ENCODE measurements at regions not wholly inside any gene's neighbourhood (a gene's known extent, or its start where the extent isn't known, plus 50 kb on each side); places are given as distances from the start of the nearest gene placed in this dataset.

GRCh38 chr15:27595211-27595610, 503.9 kb downstream of the OCA2 start:
- Histone ChIP-seq H3K4me3 (no peak overlapping the region), H3K9me3 (no peaks in the 10 kb centered on the region), H3K4me1 (no peaks in the 10 kb centered on the region), H3K27me3 (no peaks in the 10 kb centered on the region), H3K27ac (no peak overlapping the region), H3K36me3 (no peaks in the 10 kb centered on the region)
- DNase-seq (no peak), ATAC-seq (no peak)
- intact Hi-C loops (cut with DNase I), result no loop called here
- no peak for TF ChIP-seq CTCF (IDR thresholded peaks at IDR 0.05)

GRCh38 chr15:27592036-27592760, 506.9 kb downstream of the OCA2 start:
- no peaks in the 10 kb centered on the region for H3K27me3 ChIP-seq
- no peaks in the 10 kb centered on the region for H3K36me3 ChIP-seq
- ATAC-seq, result no peak
- intact Hi-C loops (cut with DNase I), result no loop called here
- no peak for TF ChIP-seq CTCF (IDR thresholded peaks at IDR 0.05)
- DNase-seq, result no peak
- no peak overlapping the region for H3K27ac ChIP-seq
- H3K9me3 ChIP-seq, result no peaks in the 10 kb centered on the region
- H3K4me3 ChIP-seq, result no peak overlapping the region
- H3K4me1 ChIP-seq, result no peaks in the 10 kb centered on the region

Measured in upper lobe of right lung (tissue), 1 donor.